AG09309 (cell line): ENCODE measurements at regions not wholly inside any gene's neighbourhood (a gene's known extent, or its start where the extent isn't known, plus 50 kb on each side); places are given as distances from the start of the nearest gene placed in this dataset.

ENCODE experiments used
- DNase-seq: peaks from one replicate; pipeline ENCODE4 v3.0.0-alpha.2; 2010; ENCODE audit warnings: low read depth
- H3K4me3 ChIP-seq: 2 replicates; pipeline ENCODE4 v1.5.1; 2011; ENCODE audit warnings: mild to moderate bottlenecking, low read depth, low read length, moderate library complexity; ENCODE audit not compliant: control insufficient read depth
- CTCF ChIP-seq: IDR thresholded peaks from 2 replicates; pipeline ENCODE4 v1.5.1; 2011; ENCODE audit warnings: mild to moderate bottlenecking, low read depth, low read length, inconsistent platforms; ENCODE audit not compliant: insufficient read depth, control insufficient read depth; ENCODE audit errors: missing control alignments

DNA sequence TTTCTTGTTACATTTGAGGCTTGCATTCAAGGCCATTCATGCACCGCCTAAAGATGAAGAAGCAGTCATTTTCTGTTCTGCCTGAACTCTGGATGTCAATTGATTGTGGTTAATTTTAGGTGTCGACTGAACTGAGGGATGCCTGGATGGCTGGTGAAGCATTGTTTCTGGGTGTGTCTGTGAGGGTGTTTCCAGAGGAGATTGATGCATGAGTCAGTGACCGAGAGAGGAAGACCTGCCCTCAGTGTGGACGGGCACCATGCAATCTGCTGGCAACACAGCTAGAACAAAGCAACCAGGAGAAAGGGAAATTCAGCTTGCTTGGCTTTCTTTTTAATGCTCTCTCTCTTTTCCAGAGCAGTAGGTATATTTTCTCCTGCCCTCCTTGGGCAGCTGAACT lies 164.1 kb upstream of the ECI2 start:
- TF ChIP-seq CTCF: no peak
- DNase-seq: no peak
- H3K4me3 ChIP-seq: no peak overlapping the region

DNA sequence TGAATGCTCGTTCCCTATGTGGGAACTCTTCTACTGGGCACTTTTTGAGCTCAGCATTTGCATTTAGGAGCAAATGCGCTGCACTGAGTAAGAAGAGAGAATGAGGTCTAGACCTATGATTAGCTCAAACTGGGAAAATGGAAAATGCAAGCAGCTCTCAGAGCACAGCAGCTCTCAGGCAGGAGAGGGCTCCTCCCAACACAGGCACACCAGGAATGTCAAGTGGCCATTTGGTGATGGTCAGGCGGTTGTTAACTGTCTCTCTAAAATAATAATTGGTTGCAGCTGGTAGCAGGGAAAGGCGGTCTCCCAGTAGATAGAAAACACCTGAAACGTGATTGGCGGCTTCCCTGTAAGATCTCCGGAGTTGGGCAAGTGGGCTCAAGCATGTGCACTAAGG lies 162.0 kb upstream of the ECI2 start:
- DNase-seq: no peak
- no peak for TF ChIP-seq CTCF
- no peak overlapping the region for H3K4me3 ChIP-seq

- no peak for DNase-seq
- no peak for TF ChIP-seq CTCF
- H3K4me3 ChIP-seq: no peak overlapping the region
Measured at GRCh38 chr6:4296552-4296951, 161.2 kb upstream of the ECI2 start.

DNA sequence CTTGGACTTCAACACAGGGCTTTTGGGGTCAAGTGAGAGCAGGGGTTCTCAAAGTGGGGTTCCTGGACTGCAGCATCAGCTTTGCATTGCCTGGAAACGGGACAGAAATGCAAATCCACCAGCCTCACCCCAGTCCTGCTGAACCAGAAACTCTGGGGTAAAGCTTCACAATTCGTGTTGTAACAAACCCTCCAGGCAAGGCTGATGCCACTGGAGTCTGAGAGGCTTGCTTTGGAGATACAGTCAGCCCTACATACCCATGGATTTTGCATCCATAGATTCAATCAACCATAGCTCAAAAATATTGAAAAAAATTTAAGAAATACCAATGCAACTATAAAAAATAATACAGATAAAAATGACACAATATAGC lies 160.4 kb upstream of the ECI2 start:
- no peak overlapping the region for H3K4me3 ChIP-seq
- TF ChIP-seq CTCF: no peak
- DNase-seq: no peak

DNA sequence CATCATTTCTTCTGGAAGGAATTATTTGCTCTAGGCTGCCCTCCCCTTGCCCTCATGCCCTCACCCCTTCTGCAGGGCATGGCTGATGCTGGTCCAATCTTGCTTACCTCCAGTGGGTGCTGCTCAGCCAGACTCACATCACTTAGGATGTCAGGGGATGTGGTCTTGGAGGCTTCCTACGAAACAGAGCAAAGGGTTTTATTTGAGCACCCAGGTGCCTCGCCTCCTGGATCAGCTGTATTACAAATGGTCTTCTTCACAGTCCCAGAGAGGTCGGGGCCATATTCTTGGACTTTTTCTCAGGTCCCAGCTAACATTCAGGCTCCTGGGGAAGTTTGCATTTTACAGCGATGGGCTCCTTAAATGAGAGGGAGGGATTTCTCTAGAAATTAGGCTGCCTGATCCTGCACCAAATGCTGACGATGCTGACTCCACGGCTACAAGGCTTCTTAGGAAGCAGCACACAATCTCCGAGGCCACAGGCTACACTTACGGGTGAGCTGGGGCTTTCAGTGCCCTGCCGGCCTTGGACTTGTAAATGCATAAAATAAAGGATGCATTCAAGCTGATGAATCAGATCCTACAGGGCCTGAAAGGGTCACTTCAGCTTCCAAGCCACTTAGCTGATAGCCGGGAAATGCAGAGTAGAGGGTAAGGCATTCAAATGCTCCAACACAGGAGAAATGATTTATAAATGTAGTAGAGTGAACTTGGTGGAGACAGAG lies 159.8 kb upstream of the ECI2 start:
- TF ChIP-seq CTCF: no peak
- no peak overlapping the region for H3K4me3 ChIP-seq
- no peak for DNase-seq

- no peak for DNase-seq
- H3K4me3 ChIP-seq: no peak overlapping the region
- TF ChIP-seq CTCF: no peak
Measured at GRCh38 chr6:4294636-4295035, 159.3 kb upstream of the ECI2 start.
